ENCODE measurements at regions not wholly inside any gene's neighbourhood (a gene's known extent, or its start where the extent isn't known, plus 50 kb on each side); places are given as distances from the start of the nearest gene placed in this dataset.

- DNase-seq (ENCODE audit: low read depth, low spot score): no peak
Observed at GRCh38 chr2:222064286-222064685, 234.5 kb downstream of the PAX3 start.

- no peak for DNase-seq (ENCODE audit: low read depth, low spot score)
Observed at GRCh38 chr2:222058819-222059445, 239.9 kb downstream of the PAX3 start.

GRCh38 chr2:222057347-222058073, 241.3 kb downstream of the PAX3 start:
- no peak for DNase-seq (ENCODE audit: low read depth, low spot score)

- peak; percentile 52 for DNase-seq (ENCODE audit: low read depth, low spot score)
Observed at GRCh38 chr2:222055328-222055727, 243.5 kb downstream of the PAX3 start.

- DNase-seq (ENCODE audit: low read depth, low spot score): no peak
Observed at GRCh38 chr2:222054813-222055212, 244.0 kb downstream of the PAX3 start.

GRCh38 chr2:222052934-222053367, 245.8 kb downstream of the PAX3 start:
- peak; percentile 98 for DNase-seq (ENCODE audit: low read depth, low spot score)

GRCh38 chr2:222050981-222051380, 247.8 kb downstream of the PAX3 start:
- DNase-seq (ENCODE audit: low read depth, low spot score): no peak

- peak; percentile 83 for DNase-seq (ENCODE audit: low read depth, low spot score)
Observed at GRCh38 chr2:222049946-222050345, 248.9 kb downstream of the PAX3 start.

GRCh38 chr2:222043897-222044296, 254.9 kb downstream of the PAX3 start:
- DNase-seq (ENCODE audit: low read depth, low spot score): no peak

GRCh38 chr2:222042666-222043065, 256.1 kb downstream of the PAX3 start:
- no peak for DNase-seq (ENCODE audit: low read depth, low spot score)

- DNase-seq (ENCODE audit: low read depth, low spot score): no peak
Observed at GRCh38 chr2:222040333-222040732, 258.5 kb downstream of the PAX3 start.

GRCh38 chr2:222039821-222040220, 259.0 kb downstream of the PAX3 start:
- no peak for DNase-seq (ENCODE audit: low read depth, low spot score)

GRCh38 chr2:222038067-222038802, 260.6 kb downstream of the PAX3 start:
- DNase-seq (ENCODE audit: low read depth, low spot score): no peak

- no peak for DNase-seq (ENCODE audit: low read depth, low spot score)
Observed at GRCh38 chr2:222037211-222037610, 261.6 kb downstream of the PAX3 start.

GRCh38 chr2:222034058-222034457, 264.7 kb downstream of the PAX3 start:
- no peak for DNase-seq (ENCODE audit: low read depth, low spot score)

GRCh38 chr2:222033541-222033940, 265.3 kb downstream of the PAX3 start:
- no peak for DNase-seq (ENCODE audit: low read depth, low spot score)

- peak; percentile 73 for DNase-seq (ENCODE audit: low read depth, low spot score)
Observed at GRCh38 chr2:222025881-222026271, 272.9 kb downstream of the PAX3 start.

GRCh38 chr2:222024932-222025880, 273.6 kb downstream of the PAX3 start:
- DNase-seq (ENCODE audit: low read depth, low spot score): peak; percentile 11

GRCh38 chr2:222017252-222017850, 281.4 kb downstream of the PAX3 start:
- no peak for DNase-seq (ENCODE audit: low read depth, low spot score)

GRCh38 chr2:222013889-222014288, 284.9 kb downstream of the PAX3 start:
- no peak for DNase-seq (ENCODE audit: low read depth, low spot score)

GRCh38 chr2:222000326-222000725, 298.5 kb downstream of the PAX3 start:
- DNase-seq (ENCODE audit: low read depth, low spot score): no peak
